GM23338 (cell line): ENCODE measurements at regions not wholly inside any gene's neighbourhood (a gene's known extent, or its start where the extent isn't known, plus 50 kb on each side); places are given as distances from the start of the nearest gene placed in this dataset.

Source experiments
- ATAC-seq: fragments of 200-7000 bp; cut with Tn5 transposase; 3 replicates; pipeline ENCODE4 v1.9.1; 2020
- DNase-seq: peaks from one replicate; pipeline ENCODE4 v3.0.0-alpha.2; 2015; ENCODE audit warnings: low spot score
- H2AFZ ChIP-seq: fragments of 200-600 bp; sonication (generic); 2 replicates; pipeline ENCODE4 v1.8.0; 2016; ENCODE audit warnings: antibody characterized with exemption, mild to moderate bottlenecking, moderate library complexity
- H3F3A ChIP-seq: fragments of 200-600 bp; sonication (generic); replicated peaks from 2 replicates; pipeline ENCODE4 v1.8.0; 2017; ENCODE audit warnings: antibody characterized with exemption, mixed run types, low read depth
- H3K27ac ChIP-seq: fragments of 200-600 bp; sonication (generic); 2 replicates; pipeline ENCODE4 v1.6.1; 2016; ENCODE audit warnings: low read depth
- H3K27me3 ChIP-seq: fragments of 200-600 bp; sonication (generic); 2 replicates; pipeline ENCODE4 v1.8.0; 2016; ENCODE audit warnings: mild to moderate bottlenecking, mixed run types, moderate library complexity; ENCODE audit not compliant: insufficient read depth
- H3K36me3 ChIP-seq: fragments of 200-600 bp; sonication (generic); 2 replicates; pipeline ENCODE4 v1.8.0; 2016; ENCODE audit warnings: mild to moderate bottlenecking; ENCODE audit not compliant: insufficient read depth
- H3K4me1 ChIP-seq: fragments of 200-600 bp; sonication (generic); 2 replicates; pipeline ENCODE4 v1.8.0; 2016; ENCODE audit warnings: mild to moderate bottlenecking, moderate library complexity; ENCODE audit not compliant: insufficient read depth
- H3K4me2 ChIP-seq: fragments of 200-600 bp; sonication (generic); 2 replicates; pipeline ENCODE4 v1.7.1; 2017; ENCODE audit warnings: mixed run types
- H3K4me3 ChIP-seq: fragments of 200-600 bp; sonication (generic); 2 replicates; pipeline ENCODE4 v1.6.1; 2016; ENCODE audit warnings: mixed run types
- H3K79me2 ChIP-seq: fragments of 200-600 bp; sonication (generic); replicated peaks from 2 replicates; pipeline ENCODE4 v1.8.0; 2017; ENCODE audit warnings: mild to moderate bottlenecking; ENCODE audit not compliant: insufficient read depth
- H3K9me2 ChIP-seq: fragments of 200-600 bp; sonication (generic); 2 replicates; pipeline ENCODE4 v1.8.0; 2017; ENCODE audit not compliant: insufficient read depth
- H4K20me1 ChIP-seq: fragments of 200-600 bp; sonication (generic); replicated peaks from 2 replicates; pipeline ENCODE4 v1.8.0; 2017; ENCODE audit warnings: mild to moderate bottlenecking; ENCODE audit not compliant: insufficient read depth
- H3K27ac Mint-ChIP-seq: 2 replicates; pipeline ENCODE4 v1.8.0; 2020; ENCODE audit warnings: inconsistent platforms, mild to moderate bottlenecking, moderate library complexity, mixed read lengths
- H3K27me3 Mint-ChIP-seq: 3 replicates; pipeline ENCODE4 v1.8.0; 2022; ENCODE audit warnings: low read depth, mild to moderate bottlenecking, moderate library complexity, mixed read lengths, inconsistent platforms; ENCODE audit not compliant: insufficient read depth, poor library complexity
- H3K36me3 Mint-ChIP-seq: 3 replicates; pipeline ENCODE4 v1.8.0; 2021; ENCODE audit warnings: low read depth, mild to moderate bottlenecking, inconsistent platforms, moderate library complexity, mixed read lengths
- H3K4me1 Mint-ChIP-seq: 3 replicates; pipeline ENCODE4 v1.8.0; 2020; ENCODE audit warnings: mild to moderate bottlenecking, inconsistent platforms, mixed read lengths
- H3K4me3 Mint-ChIP-seq: 3 replicates; pipeline ENCODE4 v1.8.0; 2021; ENCODE audit warnings: moderate library complexity, mild to moderate bottlenecking, inconsistent platforms, mixed read lengths
- H3K9me3 Mint-ChIP-seq: 3 replicates; pipeline ENCODE4 v1.8.0; 2020; ENCODE audit warnings: moderate library complexity, mild to moderate bottlenecking, inconsistent platforms, mixed read lengths
- CREB1 ChIP-seq: fragments of 250-450 bp; sonication (Bioruptor Pico); IDR thresholded peaks from 2 replicates; pipeline ENCODE4 v1.5.0; 2020; ENCODE audit warnings: low read depth, mild to moderate bottlenecking, moderate library complexity
- CTCF ChIP-seq, 2 experiments: fragments of 200-600 bp in 1 of 2; sonication (generic) in 1 of 2; conservative IDR thresholded peaks; 2 replicates each; pipeline versions ENCODE4 v1.5.1 to v1.6.1; 2016 to 2017; ENCODE audit warnings: antibody characterized with exemption in 2 of 2, low read depth in 2 of 2, mild to moderate bottlenecking in 2 of 2, moderate library complexity in 1 of 2
- ETS1 ChIP-seq: IDR thresholded peaks from 2 replicates; pipeline ENCODE4 v1.6.1; 2016; ENCODE audit warnings: antibody characterized with exemption
- JUNB ChIP-seq: IDR thresholded peaks from one replicate; pipeline ENCODE4 v1.6.1; 2016; ENCODE audit warnings: antibody characterized with exemption; ENCODE audit not compliant: unreplicated experiment
- NANOG ChIP-seq: IDR thresholded peaks from 2 replicates; pipeline ENCODE4 v1.6.1; 2016; ENCODE audit warnings: antibody characterized with exemption, borderline replicate concordance
- POLR2AphosphoS5 ChIP-seq: IDR thresholded peaks from 2 replicates; pipeline ENCODE4 v1.6.1; 2016; ENCODE audit warnings: antibody characterized with exemption, low read depth
- ZNF114 ChIP-seq: fragments of 250-450 bp; sonication (Bioruptor Pico); IDR thresholded peaks from 2 replicates; pipeline ENCODE4 v1.5.0; 2020; ENCODE audit warnings: mild to moderate bottlenecking, moderate library complexity
- ZNF331 ChIP-seq: fragments of 250-450 bp; sonication (Bioruptor Pico); IDR thresholded peaks from 2 replicates; pipeline ENCODE4 v1.5.0; 2020; ENCODE audit warnings: low read depth, mild to moderate bottlenecking, moderate library complexity
- ZNF462 ChIP-seq: fragments of 250-450 bp; sonication (Bioruptor Pico); IDR thresholded peaks from 2 replicates; pipeline ENCODE4 v1.5.0; 2020; ENCODE audit warnings: mild to moderate bottlenecking, moderate library complexity
- TF ChIP-seq, protein P1 (sequence below): IDR thresholded peaks from one replicate; pipeline ENCODE4 v1.6.1; 2018; ENCODE audit warnings: antibody characterized with exemption; ENCODE audit not compliant: unreplicated experiment

GRCh38 chrX:15150586-15150985 is 119.3 kb downstream of the ASB9 start (continued):
- TF ChIP-seq ZNF462 (CRISPR knock-in tag) (no peak), CREB1 (no peak), ETS1 (no peak), POLR2AphosphoS5 (no peak), ZNF331 (CRISPR knock-in tag) (no peak), ZNF114 (CRISPR knock-in tag) (no peak), JUNB (no peak), NANOG (no peak)

GRCh38 chrX:15146515-15146914 is 123.4 kb downstream of the ASB9 start:
- no peak overlapping the region for H3K4me2 ChIP-seq
- H4K20me1 ChIP-seq = no peaks in the 10 kb centered on the region
- no peaks in the 10 kb centered on the region for H3F3A ChIP-seq
- no peak overlapping the region for H3K4me3 ChIP-seq
- Mint-ChIP-seq H3K27ac (no peak overlapping the region), H3K36me3 (no peaks in the 10 kb centered on the region), H3K4me1 (peaks cover 6% of the 10 kb centered on the region), H3K9me3 (no peaks in the 10 kb centered on the region), H3K27me3 (peaks cover 3% of the 10 kb centered on the region), H3K4me3 (no peak overlapping the region)
- peak; percentile 55 for TF ChIP-seq CTCF (conservative IDR thresholded peaks at IDR 0.05; ENCODE audit: low read depth in 2 of 2)
- TF ChIP-seq, protein P1, sequence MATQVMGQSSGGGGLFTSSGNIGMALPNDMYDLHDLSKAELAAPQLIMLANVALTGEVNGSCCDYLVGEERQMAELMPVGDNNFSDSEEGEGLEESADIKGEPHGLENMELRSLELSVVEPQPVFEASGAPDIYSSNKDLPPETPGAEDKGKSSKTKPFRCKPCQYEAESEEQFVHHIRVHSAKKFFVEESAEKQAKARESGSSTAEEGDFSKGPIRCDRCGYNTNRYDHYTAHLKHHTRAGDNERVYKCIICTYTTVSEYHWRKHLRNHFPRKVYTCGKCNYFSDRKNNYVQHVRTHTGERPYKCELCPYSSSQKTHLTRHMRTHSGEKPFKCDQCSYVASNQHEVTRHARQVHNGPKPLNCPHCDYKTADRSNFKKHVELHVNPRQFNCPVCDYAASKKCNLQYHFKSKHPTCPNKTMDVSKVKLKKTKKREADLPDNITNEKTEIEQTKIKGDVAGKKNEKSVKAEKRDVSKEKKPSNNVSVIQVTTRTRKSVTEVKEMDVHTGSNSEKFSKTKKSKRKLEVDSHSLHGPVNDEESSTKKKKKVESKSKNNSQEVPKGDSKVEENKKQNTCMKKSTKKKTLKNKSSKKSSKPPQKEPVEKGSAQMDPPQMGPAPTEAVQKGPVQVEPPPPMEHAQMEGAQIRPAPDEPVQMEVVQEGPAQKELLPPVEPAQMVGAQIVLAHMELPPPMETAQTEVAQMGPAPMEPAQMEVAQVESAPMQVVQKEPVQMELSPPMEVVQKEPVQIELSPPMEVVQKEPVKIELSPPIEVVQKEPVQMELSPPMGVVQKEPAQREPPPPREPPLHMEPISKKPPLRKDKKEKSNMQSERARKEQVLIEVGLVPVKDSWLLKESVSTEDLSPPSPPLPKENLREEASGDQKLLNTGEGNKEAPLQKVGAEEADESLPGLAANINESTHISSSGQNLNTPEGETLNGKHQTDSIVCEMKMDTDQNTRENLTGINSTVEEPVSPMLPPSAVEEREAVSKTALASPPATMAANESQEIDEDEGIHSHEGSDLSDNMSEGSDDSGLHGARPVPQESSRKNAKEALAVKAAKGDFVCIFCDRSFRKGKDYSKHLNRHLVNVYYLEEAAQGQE = no peak
- no peaks in the 10 kb centered on the region for H3K79me2 ChIP-seq
- H3K36me3 ChIP-seq = no peaks in the 10 kb centered on the region
- peak; percentile 50 for DNase-seq
- no peaks in the 10 kb centered on the region for H3K4me1 ChIP-seq
- no peaks in the 10 kb centered on the region for H3K9me2 ChIP-seq
- no peak overlapping the region for H3K27ac ChIP-seq
- ATAC-seq = peak; percentile 84
- H3K27me3 ChIP-seq = no peaks in the 10 kb centered on the region
- no peak overlapping the region for H2AFZ ChIP-seq
